Motor neuron (in vitro differentiated cells): ENCODE measurements at regions not wholly inside any gene's neighbourhood (a gene's known extent, or its start where the extent isn't known, plus 50 kb on each side); places are given as distances from the start of the nearest gene placed in this dataset.

ENCODE experiments used
- ATAC-seq, 8 experiments: fragments of 200-7000 bp; cut with Tn5 transposase; replicated peaks in 6 of 8; 2 replicates each; pipeline ENCODE4 v1.8.0; 2021; ENCODE audit warnings: mild to moderate bottlenecking in 8 of 8, moderate library complexity in 8 of 8
- H3K27ac ChIP-seq, 2 donors: fragments of 250-450 bp; sonication (Bioruptor Pico); 2 replicates each; pipeline ENCODE4 v1.9.0; 2021; ENCODE audit warnings: antibody characterized with exemption in 2 of 2, mild to moderate bottlenecking in 2 of 2, moderate library complexity in 1 of 2
- H3K4me1 ChIP-seq, 2 donors: fragments of 250-450 bp; sonication (Bioruptor Pico); replicated peaks in 1 of 2; 2 replicates each; pipeline ENCODE4 v1.6.1; 2021; ENCODE audit warnings: antibody characterized with exemption in 2 of 2, mild to moderate bottlenecking in 2 of 2, moderate library complexity in 1 of 2
- H3K4me3 ChIP-seq, 5 donors: fragments of 250-450 bp; sonication (Bioruptor Pico); 2 replicates each; pipeline ENCODE4 v1.9.0; 2021; ENCODE audit warnings: antibody characterized with exemption in 5 of 5, mild to moderate bottlenecking in 5 of 5, moderate library complexity in 4 of 5
- WGBS, 10 experiments: fragments of 450-650 bp; shearing (Covaris generic); methylation state at CpG; one replicate each; pipeline ENCODE4 v1.0.0; 2022; 5-methylcytosine and 5-hydroxymethylcytosine counted together
- in situ Hi-C, 9 experiments: fragments of 400-800 bp; cut with MboI; loops; one replicate each; pipeline ENCODE4 v1.15.0; 2021; ENCODE audit warnings: low sequenced_read_pairs in 9 of 9, low pct_unique_long_range_greater_than_20kb in 2 of 9; ENCODE audit not compliant: unreplicated experiment in 9 of 9

GRCh38 chr6:80543151-80543550 is 436.7 kb downstream of the BCKDHB start:
- Histone ChIP-seq H3K4me3 (no peak overlapping the region), H3K4me1 (peaks cover 3 to 16% of the 10 kb centered on the region in 2 donors), H3K27ac (no peak overlapping the region)
- 89 to 100% (median 100%) methylated on average over 1 of the region's 1 CpG; no CpG with 5 or more reads in 2 of the 10 experiments for WGBS, 10 experiments
- no peak for ATAC-seq
- in situ Hi-C loops, result no loop called here

- in situ Hi-C loops, result no loop called here
- no peak overlapping the region for H3K4me3 ChIP-seq
Measured at GRCh38 chr6:80541886-80542285, 435.4 kb downstream of the BCKDHB start.

GRCh38 chr6:80541181-80541580 is 434.7 kb downstream of the BCKDHB start:
- ATAC-seq, result no peak
- Histone ChIP-seq H3K4me1 (peaks cover 3 to 16% of the 10 kb centered on the region in 2 donors), H3K4me3 (no peak overlapping the region), H3K27ac (no peak overlapping the region)
- in situ Hi-C loops, result no loop called here

More at GRCh38 chr6:80541886-80542285, 435.4 kb downstream of the BCKDHB start:
- no peak for ATAC-seq
- 39 to 100% (median 83%) methylated on average over 2 to 3 of the region's 3 CpGs; no CpG with 5 or more reads in 3 of the 10 experiments for WGBS, 10 experiments
- Histone ChIP-seq H3K4me1 (peaks cover 3 to 16% of the 10 kb centered on the region in 2 donors), H3K27ac (no peak overlapping the region)

GRCh38 chr6:80540700-80541099 is 434.2 kb downstream of the BCKDHB start:
- in situ Hi-C loops, result no loop called here
- Histone ChIP-seq H3K4me1 (peaks cover 3 to 12% of the 10 kb centered on the region in 2 donors), H3K27ac (no peak overlapping the region), H3K4me3 (no peak overlapping the region)
- WGBS, 10 experiments, result 63 to 100% (median 86%) methylated on average over 1 of the region's 1 CpG; no CpG with 5 or more reads in 5 of the 10 experiments
- no peak for ATAC-seq

- no peak overlapping the region for H3K27ac ChIP-seq
- H3K4me1 ChIP-seq, result no peaks in the 10 kb centered on the region
- 85 to 97% (median 95%) methylated on average over 3 to 6 of the region's 6 CpGs for WGBS, 10 experiments
- no peak for ATAC-seq
- H3K4me3 ChIP-seq, result no peak overlapping the region
- in situ Hi-C loops, result no loop called here
Measured at GRCh38 chr6:80537118-80537972, 430.9 kb downstream of the BCKDHB start.

GRCh38 chr6:80535914-80536565 is 429.6 kb downstream of the BCKDHB start:
- in situ Hi-C loops, result no loop called here
- Histone ChIP-seq H3K4me3 (no peak overlapping the region), H3K4me1 (no peaks in the 10 kb centered on the region), H3K27ac (no peak overlapping the region)
- 38 to 100% (median 86%) methylated on average over 1 of the region's 1 CpG; no CpG with 5 or more reads in 1 of the 10 experiments for WGBS, 10 experiments
- no peak for ATAC-seq

- WGBS, 10 experiments, result 61 to 100% (median 86%) methylated on average over 1 to 4 of the region's 4 CpGs; no CpG with 5 or more reads in 1 of the 10 experiments
- Histone ChIP-seq H3K4me3 (no peak overlapping the region), H3K4me1 (no peaks in the 10 kb centered on the region), H3K27ac (no peak overlapping the region)
- in situ Hi-C loops, result no loop called here
- no peak for ATAC-seq
Measured at GRCh38 chr6:80531681-80532619, 425.5 kb downstream of the BCKDHB start.

GRCh38 chr6:80530103-80530502 is 423.6 kb downstream of the BCKDHB start:
- Histone ChIP-seq H3K4me1 (no peaks in the 10 kb centered on the region), H3K27ac (no peak overlapping the region), H3K4me3 (no peak overlapping the region)
- in situ Hi-C loops, result no loop called here
- no peak for ATAC-seq
- 41 to 100% (median 91%) methylated on average over 1 to 3 of the region's 3 CpGs; no CpG with 5 or more reads in 1 of the 10 experiments for whole genome bisulfite sequencing, 10 experiments

GRCh38 chr6:80528115-80528514 is 421.6 kb downstream of the BCKDHB start:
- ATAC-seq, result no peak
- Histone ChIP-seq H3K4me3 (no peak overlapping the region), H3K4me1 (peaks cover 0 to 9% of the 10 kb centered on the region in 2 donors), H3K27ac (no peak overlapping the region)
- in situ Hi-C loops, result no loop called here

- in situ Hi-C loops, result no loop called here
- Histone ChIP-seq H3K4me1 (peaks cover 3 to 15% of the 10 kb centered on the region in 2 donors), H3K4me3 (no peak overlapping the region), H3K27ac (no peak overlapping the region)
- peak in 2 of 8 experiments; percentile 46 to 57 for ATAC-seq
- 59 to 95% (median 80%) methylated on average over 4 to 7 of the region's 7 CpGs; no CpG with 5 or more reads in 1 of the 10 experiments for WGBS, 10 experiments
Measured at GRCh38 chr6:80527552-80528052, 421.1 kb downstream of the BCKDHB start.

- in situ Hi-C loops, result no loop called here
- H3K4me1 ChIP-seq, result peaks cover 10 to 25% of the 10 kb centered on the region in 2 donors
- peak; percentile 55 to 87 (median 74) for ATAC-seq
- no peak overlapping the region for H3K4me3 ChIP-seq
- WGBS, 10 experiments, result 20 to 100% (median 79%) methylated on average over 2 to 11 of the region's 11 CpGs; no CpG with 5 or more reads in 2 of the 10 experiments
- H3K27ac ChIP-seq, result no peak overlapping the region
Measured at GRCh38 chr6:80523531-80523997, 417.1 kb downstream of the BCKDHB start.

GRCh38 chr6:80523010-80523409 is 416.5 kb downstream of the BCKDHB start:
- in situ Hi-C loops, result no loop called here
- Histone ChIP-seq H3K27ac (no peak overlapping the region), H3K4me3 (no peak overlapping the region), H3K4me1 (peaks cover 10 to 25% of the 10 kb centered on the region in 2 donors)
- peak in 5 of 8 experiments; percentile 6 to 49 (median 32) for ATAC-seq
- 30 to 93% (median 57%) methylated on average over 1 to 5 of the region's 5 CpGs; no CpG with 5 or more reads in 1 of the 10 experiments for WGBS, 10 experiments
